ENCODE measurements at regions not wholly inside any gene's neighbourhood (a gene's known extent, or its start where the extent isn't known, plus 50 kb on each side); places are given as distances from the start of the nearest gene placed in this dataset.

- no peak for DNase-seq (ENCODE audit: low read depth)
Measured at GRCh38 chr2:11048335-11049008, 106.8 kb upstream of the SLC66A3 start.

DNA sequence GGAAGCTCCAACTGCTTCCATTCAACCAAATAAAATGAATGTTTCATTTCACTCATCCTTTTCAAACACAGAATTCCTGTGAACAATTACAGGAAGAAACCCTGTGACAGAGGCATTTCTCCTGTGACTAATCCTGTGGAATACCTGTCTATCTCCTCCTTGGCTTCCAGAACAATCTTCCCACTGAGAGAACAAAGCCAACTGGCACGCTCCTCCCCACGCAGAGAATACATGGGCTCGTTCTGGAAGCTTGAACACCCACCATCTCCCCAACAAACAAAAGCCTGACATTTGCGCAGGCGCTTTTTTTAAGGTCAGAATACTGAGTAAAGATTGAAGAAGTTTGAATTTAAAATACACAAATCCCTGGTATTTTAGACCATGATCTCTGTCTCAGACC, 104.7 kb upstream of the SLC66A3 start:
- DNase-seq (ENCODE audit: low read depth), result no peak

- no peak for DNase-seq (ENCODE audit: low read depth)
Measured at GRCh38 chr2:11051280-11051679, 104.0 kb upstream of the SLC66A3 start.

GRCh38 chr2:11053546-11053945, 101.7 kb upstream of the SLC66A3 start:
- DNase-seq (ENCODE audit: low read depth), result no peak

- no peak for DNase-seq (ENCODE audit: low read depth)
Measured at GRCh38 chr2:11054783-11055678, 100.2 kb upstream of the SLC66A3 start.

GRCh38 chr2:11055679-11056215, 99.5 kb upstream of the SLC66A3 start:
- DNase-seq (ENCODE audit: low read depth), result no peak

GRCh38 chr2:11056614-11057013, 98.7 kb upstream of the SLC66A3 start:
- peak; percentile 85 for DNase-seq (ENCODE audit: low read depth)

DNA sequence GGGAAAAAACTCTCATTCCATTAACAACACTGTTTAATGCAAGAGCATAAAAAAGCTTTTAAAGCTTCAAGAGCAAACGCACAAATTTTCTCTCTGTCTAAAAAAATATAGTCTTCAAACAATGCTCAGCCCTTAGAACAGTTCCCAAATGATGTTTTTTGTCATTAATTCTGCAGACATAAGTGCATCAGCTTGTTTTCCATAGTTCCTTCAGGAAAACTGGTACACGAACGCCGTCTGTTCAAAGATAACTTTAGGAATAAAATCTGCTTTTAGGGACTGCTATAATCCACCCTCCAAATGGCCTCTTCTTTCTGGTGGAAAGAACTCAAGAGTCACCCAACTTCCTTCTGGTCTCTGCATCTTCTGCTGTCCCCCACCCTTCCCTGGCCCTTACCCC, 98.2 kb upstream of the SLC66A3 start:
- DNase-seq (ENCODE audit: low read depth), result no peak

DNA sequence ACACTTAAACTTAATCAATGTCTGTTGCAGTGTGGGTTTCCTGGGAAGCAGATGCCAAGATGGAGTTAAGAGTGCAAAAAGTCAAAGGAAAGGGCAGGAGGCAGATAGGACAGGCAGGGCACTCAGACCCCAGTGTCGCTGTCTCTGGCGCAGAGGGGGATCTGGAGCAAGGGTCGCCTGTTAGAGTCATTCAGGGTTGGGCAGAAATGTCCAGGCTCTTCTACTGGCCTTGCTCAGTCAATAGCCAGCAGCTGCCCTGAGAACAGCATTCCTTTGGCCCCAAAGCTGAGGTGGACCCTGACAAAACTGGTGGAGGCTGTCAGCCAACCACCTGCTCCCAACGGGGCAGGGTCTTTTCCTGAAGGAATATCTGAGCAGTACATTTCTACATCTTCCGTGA, 97.1 kb upstream of the SLC66A3 start:
- DNase-seq (ENCODE audit: low read depth), result no peak

- DNase-seq (ENCODE audit: low read depth), result no peak
Measured at GRCh38 chr2:11060376-11061169, 94.7 kb upstream of the SLC66A3 start.

GRCh38 chr2:11065833-11066485, 89.3 kb upstream of the SLC66A3 start:
- no peak for DNase-seq (ENCODE audit: low read depth)

DNA sequence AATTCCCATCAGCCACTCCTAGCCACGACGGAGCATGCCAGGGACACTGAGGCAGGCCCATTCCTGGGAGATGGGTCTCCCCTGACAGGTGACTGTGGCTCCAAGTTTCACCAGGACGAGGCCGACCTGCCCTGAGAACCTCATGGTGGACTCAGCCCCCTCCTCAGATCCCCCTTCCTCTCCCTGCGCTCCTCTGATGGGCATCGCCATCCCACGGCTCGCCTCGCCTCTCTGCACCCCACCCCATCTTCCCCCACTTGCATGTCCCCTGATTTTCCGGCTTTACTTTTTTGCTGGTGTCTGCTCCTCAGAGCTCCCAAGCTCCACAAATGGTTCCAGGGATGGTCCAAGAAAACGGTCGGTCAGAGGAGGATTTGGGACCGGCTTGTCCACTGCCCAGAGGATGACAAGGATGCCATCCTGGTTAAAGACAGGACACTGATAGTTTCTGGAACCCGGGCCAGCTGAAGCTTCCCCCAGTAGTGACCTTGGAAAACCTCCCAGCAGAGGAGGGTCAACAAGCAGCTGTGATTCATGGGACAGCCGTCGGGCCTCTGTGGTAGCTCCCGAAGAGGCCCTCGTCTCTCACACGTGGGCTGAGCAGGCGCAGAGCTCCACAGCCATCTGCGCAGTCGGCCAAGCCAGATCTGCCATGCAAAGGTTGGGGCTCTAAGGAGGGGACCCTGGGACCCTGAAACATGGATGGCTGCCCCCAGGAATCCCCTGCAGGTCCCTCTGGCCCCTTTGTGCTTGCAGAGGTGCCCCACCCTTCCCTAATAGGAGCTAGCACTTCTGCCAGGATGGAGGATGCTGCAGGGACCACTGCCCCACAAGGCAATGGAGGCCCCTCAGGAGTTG, 87.8 kb upstream of the SLC66A3 start:
- no peak for DNase-seq (ENCODE audit: low read depth)

- DNase-seq (ENCODE audit: low read depth), result no peak
Measured at GRCh38 chr2:11068079-11068741, 87.1 kb upstream of the SLC66A3 start.

DNA sequence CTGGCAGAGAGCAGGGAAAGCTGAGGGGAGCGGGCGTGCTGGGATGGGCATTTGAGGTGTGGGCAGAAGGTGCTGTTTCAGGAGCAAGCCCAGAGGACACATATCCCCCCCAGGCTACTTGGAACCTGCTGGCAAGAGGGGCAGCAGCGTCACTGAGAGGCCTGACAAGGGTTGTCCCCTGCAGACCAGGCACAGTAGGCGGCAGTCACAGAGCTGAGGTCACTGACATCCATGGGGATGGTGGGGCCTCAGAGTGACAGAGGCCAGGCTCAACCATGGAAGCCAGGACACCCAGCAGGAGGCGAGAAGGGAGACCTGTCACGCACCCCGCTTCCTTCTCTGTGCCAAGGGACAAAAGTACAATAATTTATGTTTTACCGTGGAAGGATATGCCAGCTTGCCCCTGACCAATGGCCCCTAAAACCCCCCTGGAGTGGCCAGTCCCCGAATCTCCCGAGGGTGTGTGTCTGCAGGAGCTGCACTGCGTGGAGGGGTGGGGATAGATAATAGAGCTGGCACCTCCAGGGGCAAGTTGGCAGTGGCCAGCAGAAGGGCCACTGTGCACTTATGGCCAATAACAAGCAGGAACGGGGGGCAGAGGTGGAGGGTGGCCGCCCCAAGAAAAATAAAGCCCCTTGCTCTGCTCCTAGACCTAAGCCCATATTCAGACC, 86.3 kb upstream of the SLC66A3 start:
- no peak for DNase-seq (ENCODE audit: low read depth)

DNA sequence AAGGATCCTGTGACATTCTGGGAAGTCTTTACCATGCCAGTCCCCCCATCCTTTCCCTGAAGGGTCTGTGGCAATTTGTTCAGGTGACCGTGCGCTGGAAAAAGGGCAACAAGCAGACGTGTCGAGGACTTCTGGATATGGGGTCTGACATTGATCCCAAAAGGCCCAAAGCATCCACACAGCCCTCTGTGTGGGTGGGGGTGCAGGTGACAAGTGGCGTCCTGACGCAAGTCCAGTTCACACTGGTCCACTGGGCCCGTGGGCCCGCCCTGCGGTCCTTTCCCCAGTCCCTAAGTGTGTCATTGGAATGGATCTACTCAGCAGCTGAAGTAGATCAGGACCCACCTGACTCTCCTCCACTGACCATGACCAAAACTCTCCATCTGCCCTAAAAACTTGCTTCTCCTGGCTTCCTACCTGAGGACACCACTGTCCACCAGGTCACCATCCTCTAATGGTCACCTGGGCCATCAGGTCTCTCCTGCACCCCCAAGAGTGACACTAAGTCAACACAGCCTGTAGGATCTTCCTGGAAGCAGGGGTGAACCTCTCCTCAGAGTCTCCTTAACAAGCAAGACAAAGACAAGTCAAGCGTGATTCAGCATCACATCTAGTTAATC, 85.6 kb upstream of the SLC66A3 start:
- no peak for DNase-seq (ENCODE audit: low read depth)

- peak; percentile 14 for DNase-seq (ENCODE audit: low read depth)
Measured at GRCh38 chr2:11071211-11071610, 84.1 kb upstream of the SLC66A3 start.

DNA sequence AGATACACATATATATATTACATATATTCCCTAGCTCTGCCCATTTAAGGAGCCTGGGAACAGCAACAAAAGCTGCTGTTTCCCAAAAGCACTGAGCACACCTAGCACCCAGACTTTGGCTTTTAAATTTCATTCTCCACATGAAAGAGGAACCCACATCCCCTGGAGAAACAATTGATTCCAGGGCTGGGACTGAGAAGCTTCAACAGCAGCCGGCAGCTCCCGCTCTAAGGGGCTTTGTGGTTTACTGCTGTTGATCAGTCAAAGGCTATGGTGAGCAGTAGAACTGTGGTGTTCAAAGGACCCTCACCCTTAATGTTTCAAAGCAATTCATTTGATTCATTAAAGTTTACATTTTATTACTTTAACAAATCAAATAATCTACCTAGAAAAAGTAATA, 83.3 kb upstream of the SLC66A3 start:
- DNase-seq (ENCODE audit: low read depth), result no peak

GRCh38 chr2:11072550-11072949, 82.7 kb upstream of the SLC66A3 start:
- DNase-seq (ENCODE audit: low read depth), result no peak

DNA sequence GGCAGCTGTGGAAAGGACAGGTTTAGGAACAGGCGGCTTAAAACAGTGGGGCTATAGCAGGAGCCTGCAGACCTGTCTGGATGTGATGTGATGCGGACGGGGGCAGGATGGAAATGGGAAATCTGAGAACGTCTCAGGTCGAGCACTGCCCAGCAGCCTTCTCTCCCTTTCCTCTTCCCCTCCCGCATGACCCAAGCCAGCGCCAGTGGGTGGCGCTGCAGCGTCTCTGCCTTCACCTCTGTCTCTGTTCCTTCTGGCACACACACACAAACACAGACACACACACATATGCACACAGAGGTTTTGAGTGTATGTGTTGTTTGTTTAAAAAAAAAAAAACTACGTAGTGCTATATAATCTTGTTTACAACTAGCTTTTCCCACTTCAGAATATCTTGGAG, 82.0 kb upstream of the SLC66A3 start:
- peak; percentile 14 for DNase-seq (ENCODE audit: low read depth)
